ENCODE measurements at regions not wholly inside any gene's neighbourhood (a gene's known extent, or its start where the extent isn't known, plus 50 kb on each side); places are given as distances from the start of the nearest gene placed in this dataset.

DNA sequence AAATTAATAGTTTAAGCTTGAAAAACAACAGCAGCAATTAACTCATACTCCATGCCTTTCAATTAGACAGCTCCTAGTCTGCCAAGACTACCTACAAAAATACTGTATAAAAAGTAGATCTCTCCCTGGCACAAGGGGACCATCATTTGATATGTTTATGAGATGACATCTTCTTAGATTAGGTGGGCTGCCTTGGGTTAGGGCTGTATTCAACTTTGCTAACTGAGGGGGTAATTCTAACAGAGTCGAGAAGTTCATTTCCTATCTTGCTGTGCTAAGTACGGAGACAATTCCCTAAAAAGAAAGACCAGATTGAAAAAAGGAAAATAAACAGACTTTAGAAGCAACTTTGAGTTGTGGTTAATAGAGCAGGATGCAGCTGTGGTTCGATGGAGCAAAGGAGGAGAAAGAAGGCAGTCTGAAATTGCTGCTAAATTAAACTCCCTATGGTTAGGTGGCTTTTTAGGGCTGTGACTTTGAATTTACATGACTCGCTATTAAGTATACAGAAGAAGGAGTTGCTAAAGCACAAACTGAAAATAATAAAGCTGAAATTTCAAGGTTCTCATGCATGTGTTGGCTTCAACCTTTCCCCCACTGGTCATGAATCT is 75.4 kb downstream of the CDC7 start:
- no peak for DNase-seq (ENCODE audit: low spot score)

DNA sequence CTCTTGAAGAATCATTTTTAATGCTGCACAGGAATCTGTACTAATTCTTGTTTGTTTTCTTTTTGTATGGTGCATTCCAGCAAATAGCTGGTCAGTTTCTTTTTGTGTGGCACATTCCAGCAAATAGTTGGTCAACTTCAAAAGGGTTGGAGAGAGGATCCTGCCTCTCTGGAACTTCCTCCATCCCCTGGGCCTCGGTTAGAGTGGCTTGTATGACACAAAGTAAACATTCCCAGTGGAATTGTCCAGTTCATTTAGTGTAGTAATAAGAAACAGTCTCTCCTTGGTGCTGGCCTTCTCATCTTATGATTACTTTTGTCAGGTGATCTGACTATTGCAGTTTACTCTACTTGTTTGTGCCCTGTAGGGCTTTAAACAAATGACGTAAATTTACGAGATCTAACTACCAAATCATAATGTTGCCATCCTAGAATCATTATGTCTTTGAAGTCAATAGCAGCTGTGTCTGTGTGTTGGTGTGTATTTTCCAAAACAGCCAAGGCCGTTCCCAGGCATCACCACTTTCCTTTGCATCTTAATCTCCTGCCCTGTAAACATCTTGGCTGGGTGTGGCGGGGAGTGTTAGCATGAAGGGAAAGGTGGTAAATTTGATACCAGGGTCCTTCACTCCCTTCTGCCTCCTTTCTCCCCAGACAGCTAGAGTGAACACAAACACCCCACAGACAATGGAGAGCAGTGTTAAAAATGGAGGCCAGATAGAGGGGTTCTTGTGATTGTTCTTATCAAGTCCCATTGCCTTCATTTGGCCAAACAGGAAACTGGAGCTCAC is 77.9 kb downstream of the CDC7 start:
- no peak for DNase-seq (ENCODE audit: low spot score)

DNA sequence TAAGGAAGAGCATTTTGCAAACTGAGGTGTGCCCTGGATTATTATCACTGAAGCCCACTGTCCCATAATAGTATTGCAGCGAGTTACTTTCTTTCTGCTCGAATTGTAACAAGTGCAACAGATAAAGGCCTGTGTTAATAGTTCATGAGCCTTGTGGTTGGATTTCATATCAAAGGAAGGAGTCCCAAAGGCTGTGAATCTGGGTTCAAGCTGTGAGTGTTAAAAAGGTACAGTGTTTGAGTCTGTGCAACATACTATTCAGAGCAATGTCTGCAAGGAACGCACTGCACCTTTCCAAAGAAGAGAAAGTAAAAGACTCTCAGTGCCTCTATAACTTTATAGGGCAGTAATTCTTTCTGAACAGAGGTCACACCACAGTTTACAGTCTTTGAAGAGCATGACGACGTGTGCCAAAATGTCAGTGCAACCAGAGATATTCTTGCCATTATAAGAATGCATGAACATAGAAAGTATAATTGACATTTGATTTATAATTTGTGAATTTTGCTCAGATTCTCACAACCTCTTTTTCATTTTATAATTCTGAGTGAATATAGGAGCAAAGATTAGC is 79.1 kb downstream of the CDC7 start:
- DNase-seq (ENCODE audit: low spot score), result no peak

DNA sequence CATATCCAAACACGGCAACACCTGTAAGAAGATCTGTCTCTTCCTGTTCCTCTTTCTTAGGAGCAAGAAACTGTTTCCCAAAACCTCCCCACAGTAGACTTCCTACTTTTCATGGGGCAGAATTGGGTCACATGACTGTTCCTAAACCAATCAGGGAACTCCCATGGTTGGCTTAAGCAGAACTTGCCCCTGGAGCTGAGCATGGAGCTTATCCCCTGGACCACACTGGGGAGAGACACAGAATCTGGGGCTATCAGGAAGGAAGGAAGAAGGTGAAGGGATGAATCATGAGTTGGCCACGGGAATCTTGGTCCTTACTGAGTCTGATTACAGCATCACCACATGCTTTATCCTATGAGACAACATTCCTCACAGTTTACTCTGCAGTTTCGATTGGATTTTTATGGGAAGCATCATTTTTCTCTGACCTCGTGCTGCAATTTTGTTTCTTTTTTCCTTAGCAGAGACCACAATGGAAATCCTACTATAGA is 81.8 kb downstream of the CDC7 start:
- no peak for DNase-seq (ENCODE audit: low spot score)

DNA sequence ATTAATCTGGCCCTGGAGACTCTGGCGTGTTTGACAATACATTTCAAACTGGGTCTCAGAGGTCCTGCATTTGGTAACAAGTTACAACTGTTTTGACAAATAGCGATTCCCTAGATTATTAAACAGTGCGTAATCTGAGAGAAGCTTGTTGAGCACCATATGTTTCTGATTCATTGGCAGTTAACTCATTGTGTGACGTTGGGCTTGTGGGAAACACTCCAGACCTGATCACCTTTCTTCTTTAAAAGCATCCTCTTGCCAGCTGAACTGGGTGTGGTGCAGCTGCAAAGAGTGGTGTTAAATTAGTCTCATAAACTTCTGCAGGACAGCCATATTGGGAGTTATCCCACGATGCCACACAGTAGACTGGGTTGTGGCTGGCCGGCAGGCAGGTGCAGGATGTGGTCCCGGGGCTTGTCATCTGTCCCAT is 82.7 kb downstream of the CDC7 start:
- no peak for DNase-seq (ENCODE audit: low spot score)

DNA sequence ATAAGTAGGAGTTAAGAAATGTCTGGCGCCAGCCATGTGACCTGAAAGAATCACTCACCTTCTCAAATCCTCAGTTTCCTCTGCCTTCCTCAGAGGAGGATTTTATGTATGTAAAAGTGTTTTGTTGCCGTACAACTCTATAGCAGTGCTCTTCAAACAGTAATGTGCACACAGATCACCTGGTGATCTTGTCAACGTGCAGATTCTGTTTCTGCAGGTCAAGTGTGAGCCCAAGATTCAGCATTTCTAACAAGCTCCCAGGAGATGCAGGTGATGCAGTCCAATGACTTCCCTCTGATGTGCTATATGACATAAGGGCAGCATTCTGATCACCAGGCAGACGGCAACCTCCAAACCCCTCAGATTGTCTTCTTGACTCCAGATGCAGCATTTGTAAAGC is 83.7 kb downstream of the CDC7 start:
- DNase-seq (ENCODE audit: low spot score), result no peak

DNA sequence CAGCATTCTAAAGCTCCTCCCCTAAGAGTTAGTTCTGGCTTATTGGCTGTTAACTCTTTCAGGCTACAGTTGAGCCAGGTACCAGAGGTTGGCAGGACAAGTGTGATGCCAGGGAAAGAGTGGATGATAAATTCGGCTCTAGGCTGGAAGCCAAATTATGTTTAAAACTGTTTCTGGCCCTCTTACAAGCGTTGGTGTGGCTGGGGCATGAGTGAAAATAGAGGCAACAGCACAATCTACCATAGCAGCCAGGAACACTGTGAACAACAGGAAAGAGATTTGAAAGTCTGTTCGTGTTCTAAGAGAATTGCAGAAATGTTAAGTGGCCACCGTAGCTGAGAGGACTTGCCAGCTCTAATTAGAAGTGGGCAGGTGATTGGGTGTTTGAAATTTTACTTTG is 84.2 kb downstream of the CDC7 start:
- DNase-seq (ENCODE audit: low spot score), result no peak

DNA sequence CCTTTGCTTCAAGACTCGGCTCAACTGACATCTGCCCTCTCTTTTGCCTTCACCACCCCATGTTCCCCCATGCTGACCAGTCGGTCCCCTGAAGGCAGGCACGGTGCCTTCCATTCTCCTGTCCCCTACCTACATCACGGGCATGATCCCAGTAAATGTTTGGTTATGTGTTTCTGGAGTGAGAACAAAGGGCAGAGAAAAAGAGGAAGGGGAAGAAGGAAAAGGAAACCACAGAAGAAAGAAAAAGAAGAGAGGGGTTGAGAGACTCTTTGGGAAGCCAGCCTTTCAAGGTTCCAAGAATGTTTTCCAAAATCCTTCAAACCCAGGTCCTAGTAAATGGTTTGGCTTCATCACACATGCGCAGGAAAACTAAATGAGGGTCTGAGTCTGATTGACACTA is 84.9 kb downstream of the CDC7 start:
- no peak for DNase-seq (ENCODE audit: low spot score)

DNA sequence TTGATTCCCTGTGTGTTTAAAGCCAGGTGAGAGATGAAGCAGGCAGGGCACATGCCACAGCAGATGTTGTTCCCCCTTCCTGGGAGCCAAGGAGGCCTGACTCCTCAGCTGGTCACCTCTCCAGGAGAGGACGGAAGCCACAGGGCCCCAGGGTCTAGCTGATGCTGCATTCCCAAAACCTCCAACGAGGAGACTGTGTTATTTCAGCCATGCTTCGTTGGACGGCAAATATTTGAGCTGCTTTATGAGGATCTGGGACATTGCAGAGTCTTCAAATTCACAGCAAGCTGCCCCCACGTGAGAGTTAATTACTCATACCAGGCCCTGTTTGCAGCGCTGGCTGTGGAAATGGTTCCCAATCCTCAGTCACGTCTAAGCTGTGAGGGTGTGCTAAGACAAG is 85.3 kb downstream of the CDC7 start:
- no peak for DNase-seq (ENCODE audit: low spot score)

DNA sequence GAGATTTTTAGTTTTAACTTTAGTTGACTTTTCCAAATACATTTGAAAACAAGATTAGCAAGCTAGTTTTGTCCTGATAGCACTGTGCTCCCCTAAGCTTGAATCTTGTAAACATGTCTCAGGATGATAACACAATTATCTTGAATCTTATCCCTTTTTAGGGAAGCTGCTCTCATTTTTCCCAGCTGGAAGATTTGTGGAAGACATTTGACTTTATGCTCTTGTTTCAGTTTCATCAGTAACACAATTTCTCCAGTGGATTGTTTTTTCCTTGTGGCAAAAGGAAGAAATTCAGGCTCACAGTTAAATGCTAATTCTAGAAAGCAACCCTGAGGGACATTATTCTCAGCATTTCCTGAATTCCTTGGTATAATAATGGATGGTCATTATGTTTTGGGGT is 88.8 kb downstream of the CDC7 start:
- no peak for DNase-seq (ENCODE audit: low spot score)

DNA sequence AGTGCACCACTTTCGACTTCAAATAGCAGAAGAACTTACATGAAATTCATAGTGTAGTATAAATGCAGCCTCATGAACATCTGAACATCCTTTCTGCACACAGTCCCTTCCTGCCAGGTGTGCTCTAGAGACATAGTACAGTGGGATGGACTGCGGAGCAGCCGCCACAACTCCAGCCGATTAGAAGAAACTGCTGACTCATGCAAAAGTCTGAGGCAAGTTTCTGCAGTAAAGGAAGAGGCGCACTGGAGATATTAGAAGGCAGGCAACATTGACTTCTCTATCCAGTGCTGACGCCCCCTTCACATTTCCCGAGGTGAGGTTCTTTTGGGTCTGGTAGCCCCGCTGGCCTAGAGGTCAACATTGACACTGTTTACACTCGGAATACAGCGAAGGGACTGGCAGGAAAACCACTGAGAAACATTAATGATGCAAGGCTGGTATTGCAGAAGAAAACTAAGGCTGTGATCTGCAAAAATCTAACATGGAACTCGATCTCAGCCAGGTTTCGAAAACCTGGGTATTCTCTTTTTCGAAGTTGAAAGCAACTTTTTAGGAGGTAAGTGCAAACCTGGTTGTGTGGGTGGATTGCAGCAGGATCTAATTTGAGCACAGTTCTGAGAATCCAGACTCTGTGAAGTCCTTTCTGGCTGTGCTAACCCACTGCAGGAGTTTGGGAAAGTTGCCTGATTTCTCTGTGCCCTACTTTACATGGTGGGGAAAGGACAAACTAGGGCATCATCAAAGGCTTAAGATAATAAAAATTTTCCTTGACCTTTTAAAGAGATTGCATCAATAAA is 90.7 kb downstream of the CDC7 start:
- peak; percentile 23 for DNase-seq (ENCODE audit: low spot score)

DNA sequence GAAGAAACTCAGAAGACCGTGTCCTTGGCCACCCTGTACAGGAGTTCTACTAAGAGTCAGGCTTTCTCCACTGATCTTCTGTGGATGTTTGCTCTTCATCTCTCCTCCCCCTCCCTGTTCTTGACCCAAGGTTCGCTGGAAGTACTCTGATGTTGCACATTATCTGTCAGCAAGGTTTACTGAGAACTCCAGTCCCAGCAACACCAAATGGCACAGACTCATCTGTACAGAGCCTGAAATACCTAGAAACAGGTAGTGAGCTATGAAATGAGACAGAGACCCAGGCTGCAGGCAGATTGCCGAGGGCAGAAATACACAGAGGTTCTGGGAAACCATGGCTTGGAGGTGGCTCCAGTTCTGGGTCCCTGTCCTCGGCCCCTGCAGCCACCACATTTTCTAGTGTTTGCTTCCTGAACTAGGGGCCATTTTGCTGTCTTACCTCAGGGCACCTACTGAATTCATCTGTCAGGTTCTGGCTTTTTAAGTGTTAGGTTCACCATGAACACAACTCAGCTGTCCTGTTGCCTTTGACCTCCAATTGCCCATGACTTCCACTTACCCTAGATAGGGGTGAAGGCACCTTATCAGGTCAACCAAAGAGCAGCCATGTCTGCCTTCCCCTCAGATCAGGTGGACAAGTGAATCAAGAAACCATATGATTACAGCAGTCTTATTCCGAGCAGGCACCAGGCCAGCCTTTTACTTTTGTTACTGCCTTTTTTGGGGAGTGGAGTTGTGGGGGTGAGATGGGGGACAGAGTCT is 92.2 kb downstream of the CDC7 start:
- DNase-seq (ENCODE audit: low spot score), result no peak

DNA sequence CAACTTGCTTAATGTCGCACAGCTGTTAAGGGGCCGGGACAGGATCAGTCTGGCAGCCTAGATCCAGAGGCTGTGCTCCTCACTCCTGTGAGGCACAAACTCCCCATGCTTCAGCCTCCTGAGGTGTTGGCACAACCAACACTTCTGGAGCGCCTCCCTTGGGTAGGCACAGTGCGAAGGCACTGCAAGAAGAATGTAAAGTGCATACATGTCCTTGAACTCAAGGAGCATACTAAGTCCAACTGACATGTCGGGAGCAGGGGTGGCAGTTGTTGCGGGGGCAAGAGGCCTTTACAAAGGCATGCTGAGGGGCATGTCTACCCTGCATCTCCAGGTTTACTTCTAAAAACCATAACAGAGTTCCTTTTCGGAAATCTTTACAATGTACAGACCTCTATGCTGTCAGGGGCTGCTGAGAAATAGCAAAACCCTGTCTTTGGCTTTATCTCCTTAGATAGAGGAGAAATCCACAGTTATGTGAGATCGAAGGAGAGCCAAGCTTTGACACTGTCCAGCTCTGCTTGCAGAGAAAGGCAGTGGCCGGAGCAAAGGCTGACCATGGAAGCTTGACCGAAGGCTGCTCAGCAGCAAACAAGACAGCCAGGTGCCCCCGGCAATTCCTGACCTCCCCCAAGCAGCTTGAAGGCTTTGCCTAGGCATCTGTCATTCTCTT is 93.9 kb downstream of the CDC7 start:
- DNase-seq (ENCODE audit: low spot score), result no peak

DNA sequence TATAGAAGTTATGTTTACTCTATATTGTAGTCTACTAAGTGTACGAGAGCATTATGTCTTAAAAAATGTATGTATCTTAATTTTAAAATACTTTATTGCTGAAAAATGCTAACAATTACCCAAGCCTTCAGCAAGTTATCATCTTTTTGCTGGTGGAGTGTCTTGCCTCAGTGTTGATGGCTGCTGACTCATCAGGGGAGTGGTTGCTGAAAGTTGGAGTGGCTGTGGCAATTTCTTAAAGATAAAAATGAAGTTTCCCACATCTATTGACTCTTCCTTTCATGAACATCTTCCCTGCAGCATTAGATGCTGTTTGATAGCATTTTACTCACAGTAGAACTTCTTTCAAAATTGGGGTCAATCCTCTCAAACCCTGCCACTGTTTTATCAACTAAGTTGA is 95.8 kb downstream of the CDC7 start:
- DNase-seq (ENCODE audit: low spot score), result no peak

DNA sequence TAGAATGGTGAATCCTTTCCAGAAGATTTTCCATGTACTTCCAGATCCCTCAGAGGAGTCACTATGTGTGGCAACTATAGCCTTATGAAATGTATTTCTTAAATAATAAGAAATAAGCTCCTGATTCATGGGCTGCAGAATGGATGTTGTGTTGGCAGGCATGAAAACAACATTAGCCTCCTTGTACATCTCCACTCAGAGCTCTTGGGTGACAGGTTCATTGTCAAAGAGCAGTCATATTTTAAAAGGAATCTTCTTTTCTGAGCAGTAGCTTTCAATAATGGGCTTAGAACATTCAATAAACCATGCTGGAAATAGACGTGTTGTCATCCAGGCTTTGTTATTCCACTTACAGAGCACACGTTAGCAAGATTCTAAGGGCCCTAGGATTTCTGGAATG is 96.6 kb downstream of the CDC7 start:
- DNase-seq (ENCODE audit: low spot score), result no peak

DNA sequence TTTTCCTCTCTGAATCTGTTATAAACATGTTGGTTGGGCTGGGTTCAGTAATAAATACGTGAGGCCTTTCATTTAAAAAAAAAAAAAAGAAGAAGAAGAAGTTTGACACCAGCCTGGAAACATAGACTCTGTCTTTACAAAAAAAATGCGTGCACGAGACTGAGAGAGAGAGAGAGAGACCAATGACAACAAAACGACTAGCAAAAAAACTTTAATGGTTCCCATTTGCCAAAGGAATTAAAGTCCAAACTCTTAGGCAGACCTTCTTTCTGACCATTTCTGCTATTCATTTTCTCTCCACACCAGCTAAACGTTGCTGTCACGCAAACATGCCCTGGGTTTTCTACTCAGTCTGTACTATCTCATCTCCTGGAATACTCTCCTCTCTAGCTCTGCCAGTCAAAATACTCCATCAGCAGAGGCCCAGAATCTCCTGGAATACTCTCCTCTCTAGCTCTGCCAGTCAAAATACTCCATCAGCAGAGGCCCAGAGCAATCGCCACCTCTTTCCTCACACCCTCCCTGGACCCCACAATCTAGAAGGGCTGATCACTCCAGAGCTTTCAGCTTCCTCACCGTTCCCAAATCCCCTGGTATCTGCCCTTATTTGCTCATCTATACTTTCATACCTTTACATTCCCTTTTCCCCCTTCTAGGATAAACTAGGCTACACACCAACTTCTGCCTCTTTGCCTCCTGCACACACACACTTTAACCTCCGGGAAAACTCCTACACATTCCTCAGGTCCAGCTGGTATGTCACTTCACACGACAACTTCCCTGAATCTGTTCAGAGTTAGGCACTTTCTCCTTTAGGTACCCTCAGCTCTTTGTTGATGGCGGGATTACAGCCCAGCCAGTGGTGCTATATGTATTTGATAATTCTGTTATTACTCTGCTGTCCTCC is 100.0 kb downstream of the CDC7 start:
- no peak for DNase-seq (ENCODE audit: low spot score)

DNA sequence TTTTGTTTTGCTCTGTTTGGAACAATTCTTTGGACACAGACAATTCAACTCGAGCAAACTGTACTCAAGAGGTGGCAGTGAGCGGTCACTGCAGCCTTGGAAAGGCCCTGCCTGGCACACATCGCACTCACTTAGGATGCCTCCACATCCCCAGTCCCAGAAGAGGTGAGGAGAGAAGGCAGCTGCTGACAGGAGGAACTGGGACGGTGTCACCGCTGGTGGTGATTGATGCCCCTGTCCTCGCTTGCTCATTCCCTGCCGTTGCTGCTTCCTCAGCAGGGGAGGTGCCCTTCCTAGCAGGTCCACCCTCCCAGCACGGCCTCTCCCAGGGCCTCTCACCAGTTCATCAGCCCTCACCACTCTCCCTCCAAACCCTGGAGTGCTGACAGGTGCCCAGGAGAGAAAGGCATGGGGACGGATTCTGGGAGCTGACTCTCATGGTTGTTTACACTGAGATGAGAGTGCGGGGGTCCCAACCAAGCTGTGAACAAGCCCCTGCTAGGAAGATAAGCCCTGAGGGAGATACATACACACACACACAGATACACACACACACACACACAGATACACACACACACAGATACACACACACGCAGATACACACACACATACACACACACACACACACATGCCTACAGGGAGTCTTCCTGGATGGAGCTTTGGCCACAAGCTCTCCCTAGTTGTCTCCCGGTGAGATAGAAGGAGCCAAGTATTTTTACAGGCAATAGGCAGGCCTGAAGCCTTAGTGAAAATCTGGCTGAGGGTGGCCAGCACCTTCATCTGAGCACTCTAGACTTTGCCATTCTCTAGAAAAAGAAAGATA is 101.1 kb downstream of the CDC7 start:
- DNase-seq (ENCODE audit: low spot score), result no peak

DNA sequence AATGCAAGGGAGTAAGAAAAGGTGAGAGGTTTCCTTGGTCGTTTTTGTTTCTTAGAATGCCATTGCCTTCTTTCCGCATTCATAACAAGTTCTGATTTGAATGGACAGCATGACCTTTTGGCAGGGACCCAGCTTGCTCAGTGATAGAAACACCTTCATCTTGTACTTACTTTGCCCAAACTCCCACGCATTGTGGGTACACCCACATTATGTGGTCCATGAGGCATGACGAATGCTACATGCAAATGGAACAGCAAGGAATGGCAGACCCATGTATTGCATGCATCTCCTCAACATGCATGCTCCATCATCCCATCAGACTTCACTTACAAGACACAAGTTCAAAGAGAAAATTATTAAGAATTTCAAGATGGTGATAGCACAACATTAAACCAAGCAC is 102.8 kb downstream of the CDC7 start:
- no peak for DNase-seq (ENCODE audit: low spot score)

DNA sequence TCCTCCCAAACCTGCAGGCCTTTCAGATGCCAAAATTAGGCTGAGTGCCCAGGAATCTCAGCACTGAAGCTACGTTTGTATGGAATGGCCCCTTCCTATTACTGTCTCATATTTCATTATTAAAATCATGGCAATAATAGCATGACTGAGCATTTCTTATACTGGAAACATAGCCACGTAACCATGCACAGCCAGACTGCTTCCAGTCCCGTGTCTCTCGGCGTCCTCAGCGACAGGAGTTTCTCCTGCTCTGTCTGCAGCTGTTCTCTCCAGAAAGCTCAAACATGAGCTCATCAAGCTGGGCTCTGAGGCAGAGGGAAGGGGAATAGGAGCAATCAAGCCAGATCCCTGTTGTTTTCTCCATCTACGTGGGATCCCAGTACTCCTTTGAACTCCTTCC is 104.0 kb downstream of the CDC7 start:
- DNase-seq (ENCODE audit: low spot score), result no peak

All from putamen (tissue), 1 donor.